A673 (cell line): ENCODE measurements at regions not wholly inside any gene's neighbourhood (a gene's known extent, or its start where the extent isn't known, plus 50 kb on each side); places are given as distances from the start of the nearest gene placed in this dataset.

Source experiments
- EZH2 ChIP-seq: fragments of 200-600 bp; sonication (generic); IDR thresholded peaks from 2 replicates; pipeline ENCODE4 v1.6.1; 2017; ENCODE audit warnings: borderline replicate concordance, low read depth, mild to moderate bottlenecking, mixed read lengths, antibody characterized with exemption, low read length; ENCODE audit not compliant: poor library complexity, severe bottlenecking
- TF ChIP-seq, protein P1 (sequence below): fragments of 300-800, 200-600 bp; sonication (generic); conservative IDR thresholded peaks from 2 replicates; pipeline ENCODE4 v1.5.1; 2017; ENCODE audit warnings: low read depth, mild to moderate bottlenecking, antibody characterized with exemption, low read length, moderate library complexity, mixed read lengths

DNA sequence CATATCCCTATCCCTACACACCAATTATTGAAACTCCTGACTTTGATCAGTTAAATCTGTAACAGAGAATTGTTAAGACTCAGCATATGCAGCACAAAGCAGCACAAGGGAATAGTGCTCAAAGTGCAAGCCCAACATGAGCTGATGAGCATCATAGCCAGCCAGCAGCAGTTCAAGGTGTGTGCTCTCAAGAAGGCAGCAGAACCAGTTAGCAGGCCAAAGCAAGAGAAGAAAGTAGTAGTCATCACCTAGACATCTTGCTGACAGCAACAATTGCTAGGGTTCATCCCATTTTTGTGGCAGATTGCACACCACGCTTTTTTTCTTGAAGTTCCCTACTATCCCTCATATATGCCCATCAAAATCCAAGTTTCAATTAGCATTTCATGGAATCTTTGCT is 478.3 kb downstream of the COL11A1 start:
- TF ChIP-seq, protein P1, sequence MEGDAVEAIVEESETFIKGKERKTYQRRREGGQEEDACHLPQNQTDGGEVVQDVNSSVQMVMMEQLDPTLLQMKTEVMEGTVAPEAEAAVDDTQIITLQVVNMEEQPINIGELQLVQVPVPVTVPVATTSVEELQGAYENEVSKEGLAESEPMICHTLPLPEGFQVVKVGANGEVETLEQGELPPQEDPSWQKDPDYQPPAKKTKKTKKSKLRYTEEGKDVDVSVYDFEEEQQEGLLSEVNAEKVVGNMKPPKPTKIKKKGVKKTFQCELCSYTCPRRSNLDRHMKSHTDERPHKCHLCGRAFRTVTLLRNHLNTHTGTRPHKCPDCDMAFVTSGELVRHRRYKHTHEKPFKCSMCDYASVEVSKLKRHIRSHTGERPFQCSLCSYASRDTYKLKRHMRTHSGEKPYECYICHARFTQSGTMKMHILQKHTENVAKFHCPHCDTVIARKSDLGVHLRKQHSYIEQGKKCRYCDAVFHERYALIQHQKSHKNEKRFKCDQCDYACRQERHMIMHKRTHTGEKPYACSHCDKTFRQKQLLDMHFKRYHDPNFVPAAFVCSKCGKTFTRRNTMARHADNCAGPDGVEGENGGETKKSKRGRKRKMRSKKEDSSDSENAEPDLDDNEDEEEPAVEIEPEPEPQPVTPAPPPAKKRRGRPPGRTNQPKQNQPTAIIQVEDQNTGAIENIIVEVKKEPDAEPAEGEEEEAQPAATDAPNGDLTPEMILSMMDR: no peak
- TF ChIP-seq EZH2: no peak
